Daoy (cell line): ENCODE measurements at regions not wholly inside any gene's neighbourhood (a gene's known extent, or its start where the extent isn't known, plus 50 kb on each side); places are given as distances from the start of the nearest gene placed in this dataset.
"Not testable (repeated sequence)": the region's sequence is repeated elsewhere in the genome, so short reads cannot be mapped to it uniquely, and the experiment has no call there.

ENCODE experiments used
- DNase-seq: peaks from one replicate; pipeline ENCODE4 v3.0.0-alpha.2; 2015; ENCODE audit warnings: low read depth

DNA sequence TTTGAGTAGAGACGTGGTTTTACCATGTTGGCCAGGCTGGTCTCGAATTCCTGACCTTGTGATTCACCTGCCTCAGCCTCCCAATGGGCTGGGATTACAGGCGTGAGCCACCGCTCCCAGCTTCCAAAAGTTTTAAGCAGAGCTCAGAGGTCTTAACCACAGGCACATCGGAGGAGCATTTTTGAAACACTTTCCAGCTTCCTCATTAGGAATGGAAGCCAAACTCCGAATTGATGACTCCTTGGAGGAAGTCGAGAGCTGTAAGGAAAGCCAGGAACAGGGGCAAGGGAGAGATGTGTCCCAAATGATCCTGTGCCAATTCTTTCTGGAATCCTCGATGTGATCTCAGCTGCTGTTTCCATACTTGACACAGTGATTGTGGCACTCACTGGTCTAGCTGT, 56.2 kb upstream of the CCZ1B start:
- DNase-seq = peak; percentile 35

DNA sequence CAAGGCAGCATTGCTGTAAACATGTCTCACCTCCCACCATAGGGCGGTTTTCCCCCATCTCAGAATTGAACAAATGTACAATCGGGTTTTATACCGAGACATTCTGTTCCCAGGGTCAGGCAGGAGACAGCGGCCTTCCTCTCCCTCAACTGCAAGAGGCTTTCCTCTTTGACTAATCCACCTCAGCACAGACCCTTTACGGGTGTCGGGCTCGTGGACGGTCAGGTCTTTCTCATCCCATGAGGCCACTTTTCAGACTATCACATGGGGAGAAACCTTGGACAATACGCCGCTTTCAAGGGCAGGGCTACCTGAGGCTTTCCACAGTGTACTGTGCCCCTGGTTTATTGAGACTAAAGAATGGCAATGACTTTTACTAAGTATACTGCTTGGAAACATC, 57.7 kb upstream of the CCZ1B start:
- not testable (repeated sequence) for DNase-seq

DNA sequence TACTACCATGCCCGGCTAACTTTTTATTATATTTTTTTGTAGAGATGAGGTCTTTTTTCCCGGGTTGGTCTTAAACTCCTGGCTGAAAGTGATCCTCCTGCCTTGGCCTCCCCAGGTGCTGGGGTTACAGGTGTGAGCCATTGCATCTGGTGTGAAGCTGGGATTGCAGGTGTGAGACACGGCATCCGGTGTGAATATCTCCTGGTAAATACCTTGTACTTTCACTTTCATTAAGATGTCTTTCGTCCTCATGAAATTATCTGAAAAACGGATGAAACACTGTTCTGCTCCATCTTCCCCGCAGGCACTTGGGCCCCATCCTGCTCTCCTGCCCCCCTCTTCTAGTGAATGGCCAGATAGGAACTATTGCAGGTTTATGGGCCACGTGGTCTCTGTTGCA, 60.1 kb upstream of the CCZ1B start:
- DNase-seq = no peak

DNA sequence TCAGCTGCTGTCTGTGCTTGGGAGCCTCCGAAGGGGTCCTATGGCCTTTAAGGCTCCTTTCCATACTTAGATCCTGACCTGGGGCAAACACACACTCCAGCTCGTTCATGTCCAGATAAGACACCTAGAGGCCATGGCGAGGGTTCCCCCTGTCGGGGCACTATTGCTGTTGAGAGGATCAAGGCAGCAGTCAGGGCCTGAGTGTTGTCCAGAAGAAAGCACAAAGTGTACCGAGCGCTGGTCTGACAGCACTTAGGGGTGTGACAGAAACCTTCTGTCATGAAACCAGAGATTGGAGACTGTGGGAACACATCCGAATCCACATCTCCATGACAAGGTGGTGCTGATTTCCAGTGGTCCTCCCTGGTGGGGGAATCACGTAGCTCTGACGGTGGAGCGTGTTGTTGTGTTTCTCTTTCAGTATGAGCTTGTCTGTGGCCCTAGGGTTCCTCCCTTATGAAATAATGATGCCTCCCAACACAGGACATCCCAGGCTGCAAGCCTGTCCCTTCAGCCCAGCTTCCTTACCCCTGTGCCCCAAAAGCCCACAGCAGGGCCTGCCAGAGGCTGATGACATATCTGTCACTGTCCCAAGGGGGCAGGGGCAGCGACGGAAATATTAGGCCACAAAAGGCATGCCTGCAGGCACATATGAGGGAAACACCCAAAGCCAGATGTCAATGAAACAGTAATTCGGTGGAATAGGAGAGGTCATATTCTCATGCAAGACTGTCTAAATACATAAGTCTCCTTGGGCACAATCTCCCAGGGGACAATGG, 62.4 kb upstream of the CCZ1B start:
- DNase-seq = not testable (repeated sequence)

DNA sequence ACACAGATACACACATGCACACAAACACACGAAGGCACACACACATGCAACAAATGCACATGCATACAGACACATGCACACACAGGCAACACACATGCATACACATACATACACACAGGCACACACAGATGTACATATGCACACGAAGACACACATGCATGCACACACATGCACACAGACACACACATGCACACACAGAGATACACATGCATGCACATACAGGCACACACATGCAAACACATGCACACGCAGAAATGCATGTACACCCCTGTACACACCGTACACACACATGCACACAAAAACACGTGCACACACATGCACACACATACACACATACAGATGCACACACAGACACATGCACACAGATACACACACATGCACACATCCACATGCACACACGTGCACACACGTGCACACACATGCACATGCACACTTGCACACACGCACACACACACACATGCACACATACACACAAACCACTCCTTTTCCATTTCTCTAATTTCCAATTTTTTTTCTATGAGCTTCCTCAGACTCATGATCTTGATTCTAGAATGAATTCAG, 63.3 kb upstream of the CCZ1B start:
- no peak for DNase-seq

DNA sequence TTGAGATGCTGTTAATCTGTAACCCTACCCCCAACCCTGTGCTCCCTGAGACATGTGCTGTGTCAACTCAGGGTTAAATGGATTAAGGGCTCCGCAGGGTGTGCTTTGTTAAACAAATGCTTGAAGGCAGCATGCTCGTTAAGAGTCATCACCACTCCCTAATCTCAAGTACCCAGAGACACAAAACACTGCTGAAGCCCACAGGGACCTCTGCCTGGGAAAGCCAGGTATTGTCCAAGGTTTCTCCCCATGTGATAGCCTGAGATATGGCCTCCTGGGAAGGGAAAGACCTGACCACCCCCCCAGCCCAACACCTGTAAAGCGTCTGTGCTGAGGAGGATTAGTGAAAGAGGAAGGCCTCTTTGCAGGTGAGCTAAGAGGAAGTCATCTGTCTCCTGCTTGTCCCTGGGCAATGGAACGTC, 76.0 kb upstream of the CCZ1B start:
- not testable (repeated sequence) for DNase-seq

DNA sequence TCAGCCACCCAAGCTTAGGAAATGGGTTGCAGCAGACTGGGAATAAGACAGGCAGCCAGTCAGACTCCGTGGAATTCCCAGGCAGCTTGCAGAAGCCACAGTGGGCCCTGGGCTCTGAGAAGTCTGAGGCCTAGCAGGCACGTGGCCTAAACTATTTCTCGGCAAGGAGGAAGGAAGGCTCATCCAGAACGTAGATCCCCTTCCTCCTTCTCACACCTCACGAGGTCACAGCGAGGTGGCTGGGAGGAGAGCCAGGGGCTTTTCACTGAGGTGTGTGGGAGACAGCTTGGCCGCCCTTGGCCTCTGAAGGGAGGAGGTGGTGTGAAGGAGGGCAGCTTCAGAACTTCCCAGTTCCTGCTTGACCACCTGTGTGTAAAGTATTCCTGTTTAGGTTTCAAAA, 77.2 kb upstream of the CCZ1B start:
- not testable (repeated sequence) for DNase-seq

DNA sequence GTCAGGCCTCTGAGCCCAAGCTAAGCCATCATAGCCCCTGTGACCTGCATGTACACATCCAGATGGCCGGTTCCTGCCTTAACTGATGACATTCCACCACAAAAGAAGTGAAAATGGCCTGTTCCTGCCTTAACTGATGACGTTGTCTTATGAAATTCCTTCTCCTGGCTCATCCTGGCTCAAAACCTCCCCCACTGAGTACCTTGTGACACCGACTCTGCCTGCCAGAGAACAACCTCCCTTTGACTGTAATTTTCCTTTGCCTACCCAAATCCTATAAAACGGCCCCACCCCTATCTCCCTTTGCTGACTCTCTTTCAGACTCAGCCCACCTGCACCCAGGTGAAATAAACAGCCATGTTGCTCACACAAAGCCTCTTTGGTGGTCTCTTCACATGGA, 77.7 kb upstream of the CCZ1B start:
- not testable (repeated sequence) for DNase-seq

DNA sequence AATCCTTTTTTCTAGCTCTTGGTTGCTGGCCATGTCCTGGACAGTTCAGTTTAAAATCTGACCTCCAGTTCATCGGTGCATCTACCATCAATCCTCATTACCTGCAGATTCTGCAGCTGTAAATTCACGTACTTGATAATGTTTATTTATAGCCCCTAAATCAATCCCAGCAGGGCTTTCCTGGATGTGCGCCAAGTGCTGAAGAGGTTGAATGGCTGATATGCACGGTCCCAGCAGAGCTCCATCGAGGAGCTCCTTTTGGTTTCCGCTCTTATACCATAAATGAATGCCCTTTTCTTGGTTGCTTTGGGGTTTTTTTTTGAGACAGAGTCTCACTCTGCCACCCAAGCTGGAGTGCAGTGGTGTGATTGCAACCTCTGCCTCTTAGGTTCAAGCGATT, 91.2 kb upstream of the CCZ1B start:
- DNase-seq = no peak

DNA sequence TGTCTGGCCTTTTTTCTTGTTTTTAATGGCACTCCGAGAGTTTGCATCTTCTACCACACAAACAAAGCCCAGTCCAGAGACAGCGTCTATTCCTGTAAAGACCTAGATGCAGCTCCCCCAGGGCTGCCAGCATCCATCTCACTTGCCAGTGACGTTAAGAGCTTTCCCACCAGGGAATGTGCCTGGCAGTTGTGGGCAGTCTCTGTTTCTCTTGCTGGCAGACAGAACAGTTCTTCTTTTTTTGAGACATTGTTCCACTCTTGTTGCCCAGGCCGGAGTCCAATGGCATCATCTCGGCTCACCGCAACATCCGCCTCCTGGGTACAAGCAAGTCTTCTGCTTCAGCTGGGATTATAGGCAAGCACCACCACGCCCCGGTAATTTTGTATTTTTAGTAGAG, 93.1 kb upstream of the CCZ1B start:
- DNase-seq = not testable (repeated sequence)

DNA sequence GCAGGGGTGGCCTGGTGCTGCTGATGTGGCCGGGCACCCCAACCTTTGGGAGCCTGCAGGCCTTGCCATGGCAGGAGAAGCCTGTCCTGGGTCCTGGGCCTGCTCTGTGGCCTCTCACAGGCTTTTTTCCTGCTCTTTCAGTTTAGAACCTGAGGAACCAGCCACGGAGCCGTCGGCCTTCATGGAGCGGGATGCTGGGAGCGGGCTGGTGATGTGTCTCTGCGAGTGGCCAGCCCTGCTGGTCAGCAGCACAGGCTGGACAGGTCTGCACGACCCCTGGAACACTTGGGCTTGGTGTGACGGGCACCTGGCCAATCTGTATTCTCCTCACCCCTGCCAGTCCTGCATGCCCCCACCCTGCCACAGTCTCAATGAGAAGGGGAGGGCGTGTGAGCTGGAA, 98.4 kb upstream of the CCZ1B start:
- DNase-seq = not testable (repeated sequence)

DNA sequence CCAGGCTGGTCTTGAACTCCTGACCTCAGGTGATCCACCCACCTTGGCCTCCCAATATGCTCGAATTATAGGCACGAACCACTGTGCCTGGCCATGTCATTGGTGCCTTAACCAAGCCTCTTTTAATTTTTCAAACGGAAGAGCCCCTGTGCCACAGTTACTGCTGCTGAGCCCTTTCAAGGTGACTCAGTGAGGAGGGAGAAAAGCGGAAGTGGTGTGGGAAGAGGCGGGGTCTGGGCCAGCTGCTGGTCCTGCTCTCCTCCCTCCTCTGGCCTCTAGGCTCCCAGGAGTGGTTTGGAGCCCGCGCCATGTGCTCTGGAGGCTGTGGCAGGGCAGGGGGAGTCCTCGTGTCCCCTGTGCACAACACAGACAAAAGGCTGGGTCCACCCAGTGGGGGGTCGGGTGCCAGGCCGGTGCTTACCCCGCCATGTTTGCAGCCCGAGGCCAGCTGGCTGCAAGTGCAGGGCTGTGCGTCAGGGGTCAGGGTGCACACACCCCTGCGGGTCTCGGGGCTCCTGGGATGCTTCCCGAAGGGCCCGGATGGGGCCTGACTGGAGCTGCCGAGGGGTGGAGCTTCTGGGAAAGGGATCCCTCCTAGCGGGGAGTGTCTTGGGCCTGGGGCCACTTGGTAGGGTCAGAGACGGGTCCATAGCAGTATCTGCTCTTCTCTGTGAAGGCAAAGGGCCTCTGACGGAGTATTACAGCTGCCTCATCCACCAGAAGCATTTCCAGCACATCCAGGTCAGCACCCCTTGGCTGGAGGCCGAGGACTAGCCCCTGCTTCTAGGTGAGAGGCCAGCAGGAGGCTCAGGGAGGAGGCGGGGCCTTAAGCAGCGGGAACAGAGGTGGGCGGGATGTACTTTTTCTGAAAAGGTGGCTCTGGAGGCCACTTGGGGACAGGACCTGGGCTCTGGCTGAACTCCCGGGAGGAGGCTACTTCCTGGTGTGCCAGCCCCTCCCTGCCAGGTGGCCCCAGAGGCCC, 100.4 kb upstream of the CCZ1B start:
- not testable (repeated sequence) for DNase-seq

DNA sequence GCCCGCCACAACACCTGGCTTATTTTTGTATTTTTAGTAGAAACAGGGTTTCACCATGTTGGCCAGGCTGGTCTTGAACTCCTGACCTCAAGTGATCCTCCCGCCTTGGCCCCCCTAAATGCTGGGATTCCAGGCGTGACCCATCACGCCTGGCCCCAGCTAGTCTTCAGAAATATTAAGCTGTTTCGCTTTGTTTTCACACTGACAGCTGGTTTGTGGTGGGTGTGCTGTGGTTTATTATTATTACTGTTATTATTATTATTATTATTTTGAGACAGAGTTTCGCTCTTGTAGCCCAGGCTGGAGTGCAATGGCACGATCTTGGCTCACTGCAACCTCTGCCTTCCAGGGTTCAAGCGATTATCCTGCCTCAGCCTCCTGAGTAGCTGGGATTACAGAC, 101.6 kb upstream of the CCZ1B start:
- DNase-seq = not testable (repeated sequence)

DNA sequence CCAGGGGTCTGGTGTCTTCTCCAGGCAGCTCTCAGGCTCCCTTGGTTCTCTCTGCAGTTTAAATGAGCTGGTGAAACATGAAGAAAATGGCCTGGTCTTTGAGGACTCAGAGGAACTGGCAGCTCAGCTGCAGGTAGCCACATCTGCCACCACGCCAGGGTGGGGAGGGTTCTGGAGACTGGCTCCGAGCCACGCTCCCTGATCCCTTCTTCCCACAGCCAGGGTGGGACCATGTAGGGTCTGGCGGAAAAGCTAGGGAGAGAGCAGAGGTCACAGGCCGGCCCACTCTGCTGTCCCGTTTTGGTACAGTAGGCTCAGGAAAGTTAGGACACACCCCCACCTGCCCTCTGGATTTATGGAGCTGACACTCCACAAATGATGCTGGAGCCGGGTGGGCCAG, 103.5 kb upstream of the CCZ1B start:
- DNase-seq = not testable (repeated sequence)

DNA sequence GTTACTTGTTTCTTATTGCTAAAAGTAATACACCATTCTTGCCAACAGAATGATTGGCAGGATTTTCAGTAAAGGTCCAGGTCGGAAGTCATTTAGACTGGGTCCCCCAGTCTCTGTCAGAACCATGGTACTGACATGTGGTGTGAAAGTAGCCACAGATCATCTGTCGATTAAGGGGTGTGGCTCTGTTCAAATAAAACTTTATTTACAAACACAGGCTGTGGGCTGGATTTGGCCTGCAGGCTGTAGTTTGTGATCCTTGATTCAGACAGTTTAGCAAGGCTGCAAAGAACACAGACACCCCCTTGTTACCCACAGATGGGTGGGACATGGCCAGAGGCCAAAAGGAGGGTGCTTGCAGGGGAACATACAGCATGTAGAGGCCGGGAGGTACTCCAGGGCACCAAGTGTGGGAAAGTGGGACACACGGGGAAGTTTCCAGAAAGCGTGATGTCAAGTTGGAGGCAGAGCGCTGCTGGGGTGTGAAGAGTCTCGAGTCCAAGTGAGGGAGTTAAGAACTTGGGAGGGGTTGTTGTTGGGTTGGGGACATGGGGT, 104.1 kb upstream of the CCZ1B start:
- not testable (repeated sequence) for DNase-seq

DNA sequence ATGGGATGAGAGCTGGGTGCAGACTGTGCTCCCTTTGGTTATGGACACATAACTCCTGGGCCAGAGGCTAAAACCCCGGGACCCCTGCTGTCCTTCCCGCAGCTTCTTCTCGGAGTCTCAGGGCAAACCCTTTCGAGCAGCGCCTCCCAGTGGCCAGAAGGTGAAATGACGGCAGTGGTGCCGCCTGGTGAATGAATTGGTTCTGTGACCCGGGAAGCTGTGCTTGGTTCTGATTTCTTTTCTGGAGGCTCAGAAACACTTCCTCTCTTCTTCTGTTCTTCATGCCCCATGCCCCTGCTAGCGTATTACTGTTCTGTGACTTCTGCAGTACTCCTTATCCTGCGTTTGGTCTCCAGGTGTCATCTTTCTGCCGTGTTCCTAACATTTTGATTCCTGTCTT, 104.7 kb upstream of the CCZ1B start:
- DNase-seq = peak; percentile 23

DNA sequence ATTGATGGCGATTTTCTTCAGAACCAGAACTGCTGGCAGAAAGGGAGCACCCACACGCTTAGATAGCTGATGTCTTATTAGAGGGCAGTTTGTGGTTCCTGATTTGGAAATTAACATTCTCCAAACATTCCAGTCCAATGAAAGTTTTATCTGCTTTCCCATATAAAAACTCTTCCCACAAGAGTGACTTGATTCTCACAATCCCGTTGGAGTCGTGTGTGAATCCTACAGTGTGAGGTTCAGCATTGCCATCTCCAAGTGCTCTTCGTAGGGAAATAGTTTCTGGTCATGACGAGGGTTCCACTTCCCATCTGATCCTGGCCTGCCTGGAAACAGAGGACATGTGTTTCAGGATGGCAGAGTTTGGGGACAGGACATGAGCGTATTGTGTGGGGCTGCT, 105.4 kb upstream of the CCZ1B start:
- not testable (repeated sequence) for DNase-seq

DNA sequence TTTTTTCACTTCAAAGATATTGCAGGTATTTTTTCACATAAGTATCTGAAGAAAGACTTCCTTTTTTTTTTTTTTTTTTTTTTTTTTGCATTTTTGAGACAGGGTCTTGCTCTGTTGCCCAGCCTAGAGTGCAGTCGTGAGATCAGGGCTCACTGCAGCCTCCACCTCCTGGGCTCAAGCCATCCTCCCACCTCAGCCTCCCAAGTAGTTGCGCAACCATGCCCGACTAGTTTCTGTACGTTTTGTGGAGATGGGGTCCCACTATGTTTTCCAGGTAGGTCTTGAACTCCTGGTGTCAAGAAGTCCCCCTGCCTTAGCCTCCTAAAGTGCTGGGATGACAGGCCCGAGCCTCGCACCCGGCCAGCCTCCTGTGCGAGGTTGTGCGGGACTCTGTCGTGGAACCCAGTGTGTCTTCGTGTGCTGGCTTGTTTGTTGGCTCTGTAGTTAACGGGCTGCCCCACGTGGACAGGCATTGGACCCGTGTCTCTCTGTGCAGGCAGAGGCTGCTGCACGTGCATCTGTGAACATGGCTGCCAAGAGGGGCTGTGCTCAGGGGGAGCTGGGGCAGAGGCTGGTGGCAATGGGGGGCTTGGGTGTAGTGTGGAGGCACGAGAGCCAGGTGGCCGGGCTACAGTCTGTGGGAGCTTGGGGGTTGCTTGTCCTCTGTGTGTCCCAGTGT, 108.0 kb upstream of the CCZ1B start:
- DNase-seq = not testable (repeated sequence)

DNA sequence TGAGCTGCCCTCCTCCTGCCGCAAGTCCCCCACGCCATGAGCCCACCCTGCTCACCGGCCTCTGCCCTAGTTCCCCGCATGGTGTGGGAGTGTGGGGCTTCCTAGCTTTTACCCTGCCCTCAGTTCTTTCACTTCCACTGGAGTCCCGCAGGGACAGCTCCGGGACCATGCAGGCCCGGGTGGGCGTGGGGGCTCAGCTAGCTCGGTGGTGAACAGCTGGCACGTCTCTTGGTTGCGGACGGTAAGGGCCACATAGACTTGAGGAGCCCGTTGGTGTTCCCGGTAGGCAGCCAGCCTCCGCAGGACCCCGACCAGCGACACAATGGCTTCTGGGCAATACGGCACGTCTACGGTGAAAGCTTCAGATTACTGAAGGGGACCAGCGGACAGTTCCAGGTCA, 108.9 kb upstream of the CCZ1B start:
- DNase-seq = no peak

DNA sequence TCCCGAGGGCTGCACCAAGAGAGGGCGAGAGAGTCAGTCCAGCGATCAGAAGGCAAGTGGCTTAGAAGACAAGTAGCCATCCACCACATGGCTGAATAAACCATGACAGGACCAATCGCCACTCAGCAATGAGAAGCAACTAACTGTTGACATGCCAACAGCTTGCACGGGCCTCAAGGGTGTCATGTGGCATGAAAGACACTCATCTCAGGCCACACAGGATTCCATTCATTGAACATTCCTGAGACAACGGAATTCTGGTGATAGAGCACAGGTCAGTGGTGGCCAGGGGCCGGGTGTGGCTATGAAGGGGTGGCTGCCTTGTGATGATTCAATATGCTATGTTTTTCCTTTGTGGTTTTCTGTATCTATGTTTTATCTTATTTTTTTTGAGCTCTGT, 110.6 kb upstream of the CCZ1B start:
- DNase-seq = peak; percentile 19

DNA sequence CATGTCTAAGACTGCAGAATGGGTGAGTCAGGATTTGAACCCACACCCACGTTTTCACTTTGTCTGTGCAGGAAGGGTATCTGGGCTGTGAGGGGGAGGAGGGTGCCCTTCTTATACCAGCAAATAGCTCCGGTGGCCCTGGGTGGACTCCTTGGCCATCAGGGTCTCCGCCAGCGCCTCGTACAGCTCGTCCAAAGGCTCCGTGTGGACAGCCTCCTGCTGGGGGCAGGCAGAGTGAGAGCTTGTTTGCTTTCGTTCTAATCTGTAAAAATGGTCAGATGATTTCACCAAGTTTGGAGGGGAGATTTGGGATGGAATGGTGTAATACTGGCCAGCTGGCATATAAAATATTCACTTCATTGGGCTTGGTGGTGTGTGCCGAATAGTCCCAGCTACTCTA, 111.7 kb upstream of the CCZ1B start:
- not testable (repeated sequence) for DNase-seq

DNA sequence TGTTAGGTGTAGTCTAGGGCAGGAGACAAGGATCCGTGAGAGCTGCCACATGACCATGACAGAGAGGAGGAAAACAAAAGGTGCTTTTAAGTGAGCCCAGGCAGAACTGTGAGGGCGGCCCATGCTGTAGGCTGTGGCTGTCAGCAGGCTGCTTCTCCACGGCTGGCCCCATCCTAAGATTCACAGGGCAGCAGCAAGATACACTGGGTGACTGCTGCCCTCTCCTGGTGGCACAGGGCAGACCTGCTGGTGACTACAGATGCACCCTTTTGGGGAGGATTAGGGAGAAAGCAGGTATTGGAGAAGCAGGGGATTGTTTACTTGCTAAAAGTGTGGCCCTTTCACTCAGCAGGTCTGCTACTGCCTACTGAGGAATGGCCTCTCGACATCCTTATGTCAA, 112.2 kb upstream of the CCZ1B start:
- DNase-seq = peak; percentile 26
